Activated effector memory CD4-positive, alpha-beta T cell treated with Interleukin-2 at 50 U/mL for 16 hours (primary cell): ENCODE measurements at regions not wholly inside any gene's neighbourhood (a gene's known extent, or its start where the extent isn't known, plus 50 kb on each side); places are given as distances from the start of the nearest gene placed in this dataset.

Experiments used
- DNase-seq: peaks from one replicate; pipeline ENCODE4 v3.0.0-alpha.2; 2020

DNA sequence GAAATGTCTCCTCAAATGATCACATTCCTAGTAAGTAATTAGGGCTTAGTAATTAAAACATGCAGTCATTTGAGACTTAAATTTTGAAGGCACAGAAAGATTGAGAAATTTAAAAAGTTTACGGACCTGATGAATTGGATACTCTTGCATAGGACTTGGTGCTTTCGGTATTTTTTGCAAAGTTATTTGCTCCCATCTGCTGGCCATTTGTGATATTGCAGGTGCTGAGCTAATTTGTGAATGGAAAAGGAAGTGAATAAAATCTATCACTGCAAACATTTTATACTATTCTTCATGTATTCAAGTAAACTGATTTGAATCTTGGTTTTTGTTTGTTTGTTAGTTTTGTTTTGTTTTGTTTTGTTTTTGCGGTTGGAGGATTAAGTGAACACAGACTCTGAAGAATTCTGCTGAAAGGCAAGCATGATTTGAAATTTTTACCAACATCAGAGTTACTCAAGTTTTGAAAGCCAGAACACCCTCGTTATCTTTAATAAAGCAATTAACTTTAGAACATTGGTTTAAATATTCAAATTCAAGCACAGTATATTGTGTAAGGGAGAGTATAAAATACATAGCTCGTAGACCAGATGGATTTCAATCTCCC lies 689.5 kb upstream of the RBFOX1 start:
- no peak for DNase-seq

DNA sequence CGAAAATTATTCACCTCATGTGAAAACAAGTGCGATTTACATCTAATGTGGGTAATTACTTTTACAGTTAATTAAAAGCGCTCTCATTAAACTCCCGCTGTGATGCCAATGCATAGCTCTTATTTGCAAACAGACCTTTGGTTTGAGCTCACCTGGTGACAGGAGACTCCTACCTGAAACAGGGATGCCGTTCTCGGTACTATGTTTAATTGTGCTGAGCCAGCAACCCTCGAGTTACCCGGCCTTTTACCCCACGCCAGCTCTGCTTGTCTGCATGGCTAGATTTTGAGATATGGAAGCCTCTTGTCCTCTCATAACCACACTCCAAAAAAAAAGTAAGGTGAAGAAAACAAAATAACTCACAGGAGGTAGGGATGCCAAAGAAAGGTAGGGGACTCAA lies 690.4 kb upstream of the RBFOX1 start:
- no peak for DNase-seq

DNA sequence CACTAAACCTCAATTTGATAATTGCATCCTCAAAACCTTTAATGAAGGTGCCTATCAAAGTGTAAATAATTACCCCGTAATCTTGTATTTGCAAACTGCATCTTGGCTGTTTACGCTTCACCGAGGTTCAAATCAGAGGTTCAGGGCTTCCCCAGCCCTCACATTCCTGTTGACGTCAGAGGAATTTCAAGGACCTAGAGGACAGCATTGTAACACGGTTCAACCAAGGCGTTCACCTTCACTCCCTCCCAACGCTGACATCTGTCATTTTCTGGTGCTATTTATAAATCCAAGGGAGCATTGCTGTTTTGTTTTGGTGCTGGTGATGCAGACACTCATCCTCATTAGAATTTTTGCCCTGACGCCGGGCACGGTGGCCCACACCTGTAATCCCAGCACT lies 691.6 kb upstream of the RBFOX1 start:
- no peak for DNase-seq

DNA sequence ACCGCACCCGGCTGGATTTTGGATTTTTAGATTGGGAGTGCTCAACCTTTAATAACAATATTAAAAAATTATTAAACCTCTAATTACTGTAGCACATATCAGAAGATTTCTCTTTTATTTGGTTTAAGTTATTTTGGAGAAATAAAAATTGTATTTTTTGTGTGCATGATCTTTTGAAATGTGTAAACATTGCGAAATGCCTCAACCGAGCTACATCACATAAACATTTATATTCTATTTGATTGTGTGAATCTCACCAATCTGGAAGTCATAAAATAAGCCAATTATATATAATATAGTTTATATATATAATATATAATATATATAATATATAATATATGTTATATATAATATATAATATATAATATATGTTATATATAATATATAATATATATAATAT lies 696.2 kb upstream of the RBFOX1 start:
- DNase-seq, result no peak

DNA sequence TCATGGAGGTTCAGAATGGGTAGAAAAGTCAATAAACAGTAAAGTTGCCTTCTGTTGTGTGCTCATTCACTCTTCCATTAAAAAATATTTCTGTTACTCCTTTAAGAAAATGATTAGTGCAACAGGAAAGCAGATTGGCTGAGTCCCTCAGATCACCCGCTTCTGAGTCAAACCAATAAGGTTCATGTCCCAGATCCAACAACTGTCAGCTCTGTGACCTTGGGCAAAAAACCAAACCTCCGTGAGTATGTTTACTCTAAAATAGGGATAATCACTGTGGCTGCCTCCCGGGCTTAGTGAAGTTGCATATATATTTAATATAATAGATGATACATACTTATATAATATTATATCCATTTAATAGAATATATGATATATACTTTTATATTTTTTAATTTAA lies 698.5 kb upstream of the RBFOX1 start:
- no peak for DNase-seq

DNA sequence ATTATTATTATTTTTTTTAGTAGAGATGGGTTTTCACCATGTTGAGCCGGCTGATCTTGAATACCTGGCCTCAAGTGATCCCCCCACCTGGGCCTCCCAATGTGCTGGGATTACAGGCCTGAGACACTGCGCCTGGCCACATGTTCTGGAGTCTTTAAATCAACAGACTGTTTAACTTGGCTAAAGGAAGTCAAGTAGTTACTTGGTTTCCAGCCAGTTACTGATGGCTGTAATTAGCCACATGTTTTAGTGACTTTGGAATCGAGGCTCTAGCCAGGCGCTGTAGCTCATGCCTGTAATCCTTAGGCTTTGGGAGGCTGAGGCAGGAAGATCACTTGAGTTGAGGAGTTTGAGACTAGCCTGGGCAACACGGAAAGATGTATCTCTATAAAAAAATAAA lies 699.2 kb upstream of the RBFOX1 start:
- no peak for DNase-seq

DNA sequence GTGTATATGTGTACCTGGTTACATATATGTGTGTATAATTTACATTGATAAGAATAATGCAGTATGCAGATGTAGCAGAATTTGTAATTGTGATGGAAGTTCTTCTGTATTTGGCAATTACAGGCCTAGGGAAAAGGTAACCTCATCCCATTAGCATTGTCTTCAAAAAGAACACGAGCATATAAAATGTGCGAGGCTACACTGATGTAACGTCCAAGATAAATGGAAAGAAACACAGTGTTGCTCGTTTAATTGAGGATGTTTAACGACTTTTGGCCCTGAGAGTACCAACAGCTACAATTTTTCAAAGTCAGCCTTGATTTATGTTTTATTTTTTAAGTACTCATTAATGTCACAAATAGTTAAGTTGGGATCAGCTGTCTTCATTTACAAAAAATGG lies 703.5 kb upstream of the RBFOX1 start:
- no peak for DNase-seq

DNA sequence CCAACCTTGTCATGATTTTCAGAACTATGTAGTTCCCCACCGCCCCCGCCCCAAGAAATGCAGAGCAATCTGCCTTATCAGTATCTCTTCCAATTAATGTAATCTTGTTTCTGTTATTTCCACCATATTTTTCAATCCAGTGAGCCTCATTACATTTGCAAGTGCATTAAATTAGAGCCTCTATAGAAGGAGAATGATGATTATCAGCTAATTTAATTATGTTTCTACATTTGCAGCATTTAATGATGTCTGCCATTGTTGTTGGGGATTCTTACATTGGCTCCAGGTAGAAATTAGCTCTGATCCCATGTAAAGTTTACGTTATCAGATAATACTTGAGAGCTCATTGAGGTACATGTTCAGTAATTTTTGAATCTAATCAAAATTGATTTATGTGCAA lies 707.0 kb upstream of the RBFOX1 start:
- DNase-seq, result no peak

DNA sequence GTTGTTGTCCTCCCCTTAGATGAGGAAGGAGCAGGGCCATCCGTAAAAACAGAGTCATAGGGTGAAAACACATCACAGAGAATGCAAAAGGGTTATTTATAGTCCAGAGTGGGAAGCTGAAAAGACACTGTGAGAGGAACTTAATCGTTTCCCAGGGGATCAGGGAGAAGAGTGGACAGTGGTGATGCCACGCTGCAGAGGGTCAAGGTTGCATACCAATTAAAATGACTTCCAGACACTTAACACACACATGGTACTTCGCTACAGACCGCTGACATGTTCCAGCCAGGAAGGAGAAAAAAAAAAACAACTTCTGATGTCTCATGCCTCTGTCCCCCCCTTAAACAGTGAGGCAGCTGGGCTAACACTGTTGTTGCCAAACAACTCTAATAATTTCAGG lies 713.8 kb upstream of the RBFOX1 start:
- no peak for DNase-seq

DNA sequence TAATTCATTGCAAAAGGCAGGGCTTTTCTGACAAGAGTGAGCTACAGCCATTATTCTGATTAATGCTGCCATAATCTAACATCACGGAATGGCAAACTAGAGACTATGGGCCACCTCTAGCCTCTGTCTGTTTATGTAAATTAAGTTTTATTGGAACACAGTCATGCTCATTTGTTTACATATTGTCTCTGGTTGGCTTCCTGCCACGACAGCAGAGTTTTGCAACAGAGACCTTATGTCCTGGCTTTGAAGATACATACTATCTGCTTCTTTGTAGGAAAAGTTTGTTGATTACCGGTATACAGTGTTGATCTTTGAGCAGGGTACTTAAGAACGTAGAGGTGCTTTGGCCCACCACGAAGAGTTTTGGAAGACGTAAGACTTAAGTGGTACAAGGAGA lies 715.9 kb upstream of the RBFOX1 start:
- no peak for DNase-seq

DNA sequence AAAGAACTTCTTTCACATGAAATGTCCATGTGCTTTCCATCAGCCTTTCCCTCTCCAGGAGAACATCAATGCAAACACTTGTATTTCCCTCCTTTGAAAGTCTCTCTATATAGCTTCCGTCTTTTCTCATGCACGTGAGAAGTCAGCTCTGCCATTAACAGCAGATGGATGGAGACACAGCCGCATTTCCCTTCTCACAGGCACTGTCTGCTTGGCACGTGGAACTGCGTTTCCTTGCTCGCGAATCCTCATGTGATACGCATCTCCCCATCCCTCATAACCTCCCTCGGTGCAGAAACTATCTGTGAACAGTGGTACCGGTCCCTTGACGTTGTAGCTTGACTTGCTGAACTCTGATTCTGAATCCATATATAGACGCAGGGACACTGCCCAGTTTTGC lies 717.0 kb upstream of the RBFOX1 start:
- DNase-seq, result no peak

DNA sequence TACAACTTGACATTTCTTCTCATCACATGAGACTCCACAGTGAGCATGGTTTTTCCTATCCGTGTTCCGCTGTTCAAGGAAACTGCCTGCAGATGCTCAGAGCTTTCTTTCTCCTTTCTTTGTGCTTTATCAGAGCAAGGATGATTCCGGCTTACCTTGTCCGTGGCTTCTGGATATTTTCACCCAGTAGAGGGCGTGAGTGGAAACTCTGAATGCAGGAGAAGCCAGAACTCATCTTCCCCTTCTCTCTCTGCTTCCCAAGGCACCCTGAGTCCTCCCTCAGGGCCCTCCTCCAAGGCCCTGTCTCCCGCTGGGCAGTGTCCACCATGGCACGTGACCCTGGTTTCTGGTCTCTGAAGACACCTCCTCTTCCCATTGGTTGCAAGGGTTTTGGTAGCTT lies 721.1 kb upstream of the RBFOX1 start:
- DNase-seq, result no peak

DNA sequence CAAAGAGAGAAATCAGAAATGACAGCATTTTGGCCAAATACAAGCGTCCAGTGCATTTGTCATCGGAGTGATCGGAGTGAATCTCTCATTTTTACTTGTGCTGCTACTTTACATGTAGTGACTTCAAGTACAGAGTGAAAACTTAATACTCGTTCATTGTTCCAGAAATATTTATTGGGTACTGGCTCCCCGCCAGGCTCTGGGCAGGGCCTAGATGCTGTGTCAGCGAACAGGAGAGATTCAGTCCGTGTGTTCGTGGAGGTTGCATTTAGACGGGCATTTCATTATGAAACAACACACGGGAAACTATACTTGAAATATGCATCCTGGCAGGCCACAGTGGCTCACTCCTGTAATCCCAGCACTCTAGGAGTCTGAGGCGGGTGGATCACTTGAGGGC lies 727.2 kb upstream of the RBFOX1 start:
- no peak for DNase-seq

DNA sequence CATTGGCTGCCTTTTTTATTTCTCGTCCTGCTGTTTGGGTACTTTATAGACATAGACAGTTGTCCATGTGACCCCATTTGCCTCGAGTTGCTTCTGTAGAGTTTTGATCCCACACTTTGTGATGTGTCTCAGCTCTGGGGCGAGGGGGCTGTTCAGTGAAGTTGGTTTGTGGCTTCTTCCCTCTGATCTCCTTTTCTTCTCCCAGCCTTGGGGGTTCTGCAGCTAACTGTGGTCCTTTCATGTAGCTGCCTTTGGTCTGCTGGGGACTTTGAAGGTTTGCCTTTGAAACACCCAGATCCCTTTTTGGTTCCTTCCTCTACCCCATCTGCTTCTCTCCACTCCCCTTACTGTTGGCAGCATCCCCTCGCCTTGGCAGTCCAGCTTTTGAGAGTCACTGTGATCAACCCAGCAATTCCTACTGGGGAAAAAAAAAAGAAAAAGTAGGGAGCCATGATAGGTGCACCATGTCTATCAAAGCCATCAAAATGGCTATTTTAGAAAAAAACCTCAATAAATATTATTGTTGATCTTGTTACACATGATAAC lies 728.8 kb upstream of the RBFOX1 start:
- no peak for DNase-seq

DNA sequence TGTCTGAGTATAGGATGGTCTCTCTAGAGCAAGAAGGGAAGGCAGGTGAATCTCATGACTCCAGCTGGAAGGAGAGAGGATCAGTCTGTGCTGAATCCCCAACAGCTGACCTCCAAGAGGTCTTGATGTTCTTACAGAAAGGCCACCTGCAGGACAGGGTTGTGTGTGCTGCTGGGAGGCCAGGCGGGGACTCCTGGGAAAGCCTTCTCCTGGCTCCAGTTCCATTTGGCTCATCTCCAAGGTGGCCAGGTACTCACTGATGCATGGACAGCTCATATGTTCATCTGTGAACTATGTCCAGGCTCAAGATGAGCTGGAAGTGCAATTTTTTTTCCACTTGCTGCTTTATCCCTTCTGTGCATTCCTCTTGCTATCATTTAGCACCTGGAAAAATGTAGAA lies 730.2 kb upstream of the RBFOX1 start:
- no peak for DNase-seq

DNA sequence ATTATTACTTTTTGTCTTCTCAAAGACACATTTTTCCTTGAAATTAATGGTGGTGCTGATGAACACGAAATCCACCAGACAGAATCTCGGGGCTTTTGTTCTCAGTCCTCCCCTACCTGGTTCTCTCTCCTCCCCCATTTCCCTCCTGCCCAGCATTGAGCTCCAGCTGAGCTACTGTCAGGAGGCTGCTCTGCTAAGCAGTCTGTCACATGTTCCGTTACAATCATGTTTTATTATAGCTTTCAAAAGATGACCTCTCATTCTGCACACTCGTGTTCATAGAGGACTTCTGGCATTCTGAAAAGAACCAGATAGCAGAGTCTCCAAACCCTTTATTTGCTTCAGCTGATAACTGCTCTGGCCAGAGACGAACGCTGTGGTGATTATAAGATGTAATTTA lies 732.5 kb upstream of the RBFOX1 start:
- no peak for DNase-seq

DNA sequence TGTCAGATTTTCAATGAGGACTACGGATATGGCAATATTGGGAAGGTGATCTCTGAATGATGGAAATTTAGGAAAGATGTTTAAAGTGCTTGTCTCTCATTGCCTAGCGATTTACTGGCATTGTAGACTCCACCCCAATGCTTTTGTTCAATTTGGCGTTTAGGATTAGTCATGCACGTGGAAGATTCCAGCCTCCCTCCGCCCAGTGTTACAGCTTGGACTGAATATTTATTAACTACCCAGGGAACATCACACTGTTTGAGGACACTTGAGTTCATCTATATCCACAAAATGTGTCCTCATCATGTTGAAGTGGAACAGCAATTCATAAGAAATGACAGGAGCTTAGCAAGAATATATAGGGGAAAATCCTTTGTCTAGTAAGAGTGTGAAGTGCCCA lies 738.8 kb upstream of the RBFOX1 start:
- DNase-seq, result no peak

DNA sequence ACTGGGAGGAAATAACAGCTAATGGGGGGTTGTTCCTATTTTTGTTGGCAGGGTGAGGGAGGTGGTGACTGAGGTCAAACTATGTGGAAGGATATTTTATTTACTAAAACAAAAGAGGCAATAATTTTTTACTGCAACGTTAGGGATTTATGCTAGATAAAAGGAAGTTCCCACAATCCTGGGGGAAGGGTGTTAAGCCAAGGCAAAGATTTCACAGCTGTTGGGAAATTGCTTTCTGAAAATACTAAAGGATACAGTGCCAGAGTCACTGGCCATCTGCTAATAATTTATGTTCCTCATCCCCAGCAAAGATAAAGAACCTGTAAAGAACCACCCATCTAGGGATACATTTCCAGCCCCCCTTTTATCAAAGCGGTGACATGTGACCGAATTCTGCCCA lies 756.0 kb upstream of the RBFOX1 start:
- no peak for DNase-seq

DNA sequence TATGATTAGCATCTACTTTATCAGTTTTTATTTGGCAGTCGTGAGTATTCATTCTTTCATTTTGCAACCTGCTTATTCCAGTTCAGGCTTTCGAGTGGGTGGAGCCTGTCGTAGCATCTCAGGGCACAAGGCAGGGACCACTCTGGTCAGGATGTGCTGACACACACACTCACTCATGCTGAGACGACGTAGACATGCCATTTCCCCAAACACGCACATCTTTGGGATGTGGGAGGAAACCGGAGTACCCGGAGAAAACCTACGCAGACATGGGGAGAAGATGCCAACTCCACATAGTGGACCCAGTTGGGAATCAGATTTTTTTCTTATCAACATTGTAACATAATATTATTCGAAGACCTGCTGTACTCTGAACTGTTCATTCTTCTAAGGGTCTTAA lies 756.5 kb upstream of the RBFOX1 start:
- no peak for DNase-seq

DNA sequence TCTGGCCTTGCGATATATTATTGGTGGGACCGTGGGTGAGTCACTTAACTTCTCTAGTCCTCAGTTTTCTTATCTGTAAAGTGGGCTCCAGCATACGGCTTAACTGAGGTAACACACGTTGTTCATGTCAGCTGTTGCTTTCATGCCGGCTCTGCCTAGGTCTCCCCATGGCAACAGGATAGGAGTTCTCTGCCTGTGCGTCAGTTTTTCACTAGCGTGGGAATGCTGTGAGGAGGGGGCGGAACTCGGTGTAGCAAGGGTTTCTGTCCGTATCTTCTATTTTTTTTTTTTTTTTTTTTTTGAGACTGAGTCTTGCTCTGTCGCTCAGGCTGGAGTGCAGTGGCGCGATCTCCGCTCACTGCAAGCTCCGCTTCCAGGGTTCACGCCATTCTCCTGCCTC lies 758.5 kb upstream of the RBFOX1 start:
- no peak for DNase-seq

DNA sequence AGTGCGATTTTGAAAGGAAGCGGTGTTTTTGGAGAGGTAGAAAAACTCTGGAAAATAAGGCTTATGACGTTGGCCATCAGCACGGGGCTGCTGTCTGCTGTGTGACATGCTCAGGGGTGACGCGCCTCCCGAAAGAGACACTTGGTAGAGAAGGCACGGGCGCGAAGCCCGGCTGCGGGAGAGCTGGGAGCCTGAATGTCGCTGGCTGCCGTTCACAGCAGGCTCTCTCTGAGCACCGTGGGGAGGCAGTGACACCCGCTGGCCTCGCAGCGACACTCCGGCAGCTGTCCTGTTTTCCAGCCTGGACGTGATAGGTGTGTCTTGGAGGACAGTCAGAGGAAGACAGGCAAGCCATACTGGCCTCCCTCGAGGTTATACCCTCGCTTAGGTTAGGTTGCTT lies 759.1 kb upstream of the RBFOX1 start:
- no peak for DNase-seq

DNA sequence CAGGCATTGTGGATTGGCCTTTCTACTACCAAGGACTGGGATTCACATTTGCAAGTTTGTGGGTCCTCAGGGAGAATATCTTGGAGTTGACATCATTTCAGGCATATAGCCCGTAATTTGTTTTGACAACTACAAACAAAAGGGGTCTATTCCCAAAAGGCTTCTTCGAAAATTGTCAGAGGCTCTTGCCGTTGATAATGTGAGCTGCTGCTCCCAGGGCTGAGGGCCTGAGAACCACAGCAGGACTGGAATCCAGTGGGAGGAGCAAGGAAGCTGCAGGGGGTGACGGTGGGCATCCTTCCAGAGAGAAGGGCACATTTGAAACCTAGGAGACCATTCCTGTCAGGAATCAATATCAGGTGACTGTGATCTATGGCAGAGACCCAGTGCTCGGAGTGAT lies 761.6 kb upstream of the RBFOX1 start:
- DNase-seq, result no peak

DNA sequence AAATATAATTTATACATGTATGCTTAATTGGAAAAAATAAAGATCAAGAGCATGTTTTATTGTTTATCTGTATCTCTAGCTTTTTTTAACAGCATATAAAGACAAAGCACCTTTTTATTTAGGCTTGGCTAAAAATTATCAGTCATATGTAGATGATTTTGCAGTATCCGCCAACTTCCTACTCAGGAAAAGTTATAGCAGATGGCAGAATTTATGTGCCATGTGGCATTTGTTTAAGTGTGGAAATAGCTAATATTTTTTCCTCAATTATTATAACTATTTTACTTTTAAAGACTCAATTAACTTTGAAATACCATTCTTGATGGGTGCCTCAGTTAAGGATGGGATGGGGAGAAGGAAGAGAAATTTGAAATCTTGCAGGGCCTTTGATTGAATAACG lies 762.1 kb upstream of the RBFOX1 start:
- DNase-seq, result no peak

DNA sequence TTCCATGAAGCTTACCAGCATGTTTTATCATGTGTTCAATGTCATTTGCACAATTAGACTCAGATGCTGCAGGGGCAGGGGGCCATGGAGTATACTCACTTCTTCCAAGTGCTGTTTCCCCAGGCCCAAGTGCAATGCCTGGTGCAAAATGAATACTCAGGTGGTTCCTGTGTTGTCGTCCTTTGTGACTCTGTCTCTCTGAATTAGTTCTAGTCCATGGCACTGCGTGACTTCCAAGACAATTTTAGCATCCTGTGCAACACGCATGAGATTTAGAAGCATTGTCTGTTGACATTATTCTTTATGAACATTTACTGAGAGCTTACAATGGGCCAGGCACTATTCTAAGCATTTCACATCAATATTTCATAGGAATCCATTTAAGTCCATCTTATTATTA lies 769.7 kb upstream of the RBFOX1 start:
- no peak for DNase-seq

DNA sequence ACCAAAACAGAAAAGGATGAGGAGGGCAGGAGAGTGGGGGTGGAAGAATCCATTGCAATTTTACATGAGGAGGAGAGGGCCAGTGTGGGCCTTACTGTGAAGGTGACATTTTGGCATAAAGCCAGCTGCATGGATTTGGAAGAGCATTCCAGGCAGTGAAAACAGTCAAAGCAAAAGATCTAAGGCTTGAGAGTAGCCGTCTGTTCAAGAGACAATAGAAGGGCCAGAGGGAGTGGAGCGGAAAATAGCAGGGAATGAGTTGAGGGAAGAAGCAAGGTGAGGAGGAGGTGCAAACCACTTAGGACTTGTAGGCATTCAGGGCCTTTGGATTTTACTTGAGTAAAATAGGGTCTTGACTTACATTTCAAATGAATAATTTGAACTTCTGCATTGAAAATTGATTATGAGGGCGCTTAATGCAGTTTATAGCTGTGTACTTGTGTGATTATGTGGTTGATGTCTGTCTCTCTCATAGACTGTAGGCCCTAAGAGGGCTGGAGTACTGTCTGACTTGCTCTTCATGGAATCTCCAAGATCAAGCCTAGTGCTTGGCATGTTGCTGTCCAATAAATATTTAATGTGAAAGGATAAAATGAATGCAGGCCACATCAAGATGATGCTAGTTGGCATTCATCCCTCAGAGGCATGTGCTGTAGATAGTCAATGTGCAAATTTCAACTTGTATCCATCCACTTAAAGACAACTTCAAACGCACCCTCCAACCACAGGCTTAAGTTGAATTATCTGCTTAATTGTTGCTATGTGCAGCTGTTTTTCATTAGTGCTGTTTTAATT lies 772.1 kb upstream of the RBFOX1 start:
- DNase-seq, result no peak
